ENCODE measurements at regions not wholly inside any gene's neighbourhood (a gene's known extent, or its start where the extent isn't known, plus 50 kb on each side); places are given as distances from the start of the nearest gene placed in this dataset.
A peak's percentile ranks its signal among the peaks of the same experiment; 100 is the strongest.

DNA sequence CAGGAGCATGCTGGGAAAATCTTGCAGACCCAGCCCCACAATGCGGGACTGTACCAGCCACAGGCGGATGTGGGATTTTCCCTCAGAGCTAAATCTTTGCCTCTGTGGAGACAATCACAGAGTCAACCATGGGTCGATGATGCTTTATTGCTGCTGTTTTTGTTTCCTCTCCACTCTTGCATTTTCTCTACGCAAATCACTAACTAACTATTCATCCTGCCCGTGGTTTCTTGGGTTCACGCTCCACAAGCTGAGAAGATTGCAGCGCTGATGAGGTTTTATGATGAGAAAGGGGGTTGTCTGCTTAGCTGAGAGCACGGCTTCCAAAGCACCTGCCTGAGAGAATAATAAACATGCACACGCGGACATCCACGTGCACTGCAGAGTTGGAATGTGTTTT is 500.2 kb upstream of the ADAMTS16 start:
- no peaks in the 10 kb centered on the region for H3K4me1 ChIP-seq
- no peaks in the 10 kb centered on the region for H3K27me3 ChIP-seq
- no peak overlapping the region for H3K4me3 ChIP-seq
- DNase-seq (ENCODE audit: extremely low spot score), result peak; percentile 53
- 47% methylated on average over 11 of the region's 11 CpGs for WGBS
- TF ChIP-seq, protein P1, sequence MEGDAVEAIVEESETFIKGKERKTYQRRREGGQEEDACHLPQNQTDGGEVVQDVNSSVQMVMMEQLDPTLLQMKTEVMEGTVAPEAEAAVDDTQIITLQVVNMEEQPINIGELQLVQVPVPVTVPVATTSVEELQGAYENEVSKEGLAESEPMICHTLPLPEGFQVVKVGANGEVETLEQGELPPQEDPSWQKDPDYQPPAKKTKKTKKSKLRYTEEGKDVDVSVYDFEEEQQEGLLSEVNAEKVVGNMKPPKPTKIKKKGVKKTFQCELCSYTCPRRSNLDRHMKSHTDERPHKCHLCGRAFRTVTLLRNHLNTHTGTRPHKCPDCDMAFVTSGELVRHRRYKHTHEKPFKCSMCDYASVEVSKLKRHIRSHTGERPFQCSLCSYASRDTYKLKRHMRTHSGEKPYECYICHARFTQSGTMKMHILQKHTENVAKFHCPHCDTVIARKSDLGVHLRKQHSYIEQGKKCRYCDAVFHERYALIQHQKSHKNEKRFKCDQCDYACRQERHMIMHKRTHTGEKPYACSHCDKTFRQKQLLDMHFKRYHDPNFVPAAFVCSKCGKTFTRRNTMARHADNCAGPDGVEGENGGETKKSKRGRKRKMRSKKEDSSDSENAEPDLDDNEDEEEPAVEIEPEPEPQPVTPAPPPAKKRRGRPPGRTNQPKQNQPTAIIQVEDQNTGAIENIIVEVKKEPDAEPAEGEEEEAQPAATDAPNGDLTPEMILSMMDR (IDR thresholded peaks at IDR 0.05), result no peak
- no peak for TF ChIP-seq EP300 (IDR thresholded peaks at IDR 0.05)
- no peak for TF ChIP-seq POLR2AphosphoS5 (IDR thresholded peaks at IDR 0.05)
- no peak for TF ChIP-seq POLR2A (IDR thresholded peaks at IDR 0.05; ENCODE audit: low read depth)
- intact Hi-C loops (cut with DNase I), result no loop called here
- H3K9me3 ChIP-seq, result peaks cover 0 to 10% (median 0%) of the 10 kb centered on the region in 4 donors
- H3K36me3 ChIP-seq, result no peaks in the 10 kb centered on the region
- H3K27ac ChIP-seq (replicated peaks in 1 of 4), result no peak overlapping the region

DNA sequence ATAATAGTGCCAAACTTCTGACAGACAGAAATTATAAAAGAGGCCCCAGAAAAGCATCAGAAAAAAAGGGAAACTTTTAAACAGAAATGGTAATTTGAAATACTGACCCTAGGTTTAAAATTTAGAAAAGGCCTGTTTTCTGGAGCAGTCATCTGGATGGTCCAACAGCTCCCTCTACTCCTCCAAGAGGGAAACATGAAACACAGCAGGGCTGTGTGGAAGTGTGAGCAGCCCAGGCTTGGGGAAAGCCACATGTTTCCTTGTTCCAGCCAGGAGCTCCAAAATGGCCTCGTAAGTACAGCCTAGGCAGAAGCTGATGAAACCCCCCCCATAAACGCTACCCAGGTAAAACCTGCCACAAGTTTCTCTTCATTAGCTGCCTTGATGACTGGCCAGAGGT is 499.3 kb upstream of the ADAMTS16 start:
- DNase-seq (ENCODE audit: extremely low spot score), result peak; percentile 21
- intact Hi-C loops (cut with DNase I), result no loop called here
- no peak for TF ChIP-seq POLR2AphosphoS5 (IDR thresholded peaks at IDR 0.05)
- TF ChIP-seq POLR2A (IDR thresholded peaks at IDR 0.05; ENCODE audit: low read depth), result no peak
- TF ChIP-seq, protein P1 (IDR thresholded peaks at IDR 0.05), result no peak
- TF ChIP-seq EP300 (IDR thresholded peaks at IDR 0.05), result no peak
- Histone ChIP-seq H3K4me1 (no peaks in the 10 kb centered on the region), H3K27ac (replicated peaks in 1 of 4) (no peak overlapping the region), H3K4me3 (no peak overlapping the region), H3K27me3 (no peaks in the 10 kb centered on the region), H3K36me3 (no peaks in the 10 kb centered on the region), H3K9me3 (peaks cover 0 to 10% (median 0%) of the 10 kb centered on the region in 4 donors)
- WGBS, result 47% methylated on average over 2 of the region's 2 CpGs

DNA sequence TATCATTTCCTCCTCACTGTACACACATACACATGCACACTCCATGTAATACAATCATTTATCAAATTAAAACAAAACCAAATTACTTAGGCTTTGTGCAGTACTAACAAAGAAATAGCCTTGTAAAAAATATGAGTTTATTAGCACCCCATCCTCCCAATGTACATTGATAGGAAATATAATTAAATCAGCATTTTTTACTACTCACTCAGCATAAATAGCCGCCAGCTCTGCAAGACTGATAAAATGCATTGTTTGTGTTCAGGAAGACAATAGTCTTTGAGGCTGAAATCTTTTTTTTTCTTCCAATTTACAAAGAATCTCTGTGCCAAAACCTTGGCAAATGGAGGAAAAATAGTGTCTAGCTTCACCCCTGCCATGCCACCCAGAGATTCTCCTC is 497.6 kb upstream of the ADAMTS16 start:
- 75% methylated on average over 1 of the region's 1 CpG for WGBS
- TF ChIP-seq EP300 (IDR thresholded peaks at IDR 0.05), result no peak
- TF ChIP-seq POLR2A (IDR thresholded peaks at IDR 0.05; ENCODE audit: low read depth), result no peak
- TF ChIP-seq, protein P1 (IDR thresholded peaks at IDR 0.05), result no peak
- TF ChIP-seq POLR2AphosphoS5 (IDR thresholded peaks at IDR 0.05), result no peak

DNA sequence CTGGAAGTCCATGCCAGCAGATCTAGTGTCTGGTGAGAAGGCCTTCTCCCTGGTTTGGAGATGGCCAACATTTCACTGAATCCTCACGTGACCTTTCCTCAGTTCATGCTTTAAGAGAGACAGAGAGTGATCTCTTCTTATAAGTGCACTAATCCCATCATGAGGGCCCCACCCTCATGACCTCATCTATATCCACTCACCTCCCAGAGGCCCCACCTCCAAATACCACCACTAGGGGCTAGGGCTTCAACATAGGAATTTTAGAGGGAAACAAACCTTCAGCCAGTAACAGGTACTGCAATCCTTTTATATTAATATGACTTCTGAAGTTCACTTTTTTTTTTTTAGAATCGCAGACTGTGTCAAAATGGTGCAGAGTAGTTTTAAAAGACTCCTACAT is 496.9 kb upstream of the ADAMTS16 start:
- Histone ChIP-seq H3K4me1 (no peaks in the 10 kb centered on the region), H3K36me3 (no peaks in the 10 kb centered on the region), H3K27me3 (no peaks in the 10 kb centered on the region), H3K4me3 (no peak overlapping the region), H3K27ac (replicated peaks in 1 of 4) (no peak overlapping the region), H3K9me3 (peaks cover 0 to 10% (median 0%) of the 10 kb centered on the region in 4 donors)
- 92% methylated on average over 2 of the region's 2 CpGs for WGBS
- intact Hi-C loops (cut with DNase I), result no loop called here
- peak; percentile 80 for DNase-seq (ENCODE audit: extremely low spot score)
- TF ChIP-seq EP300 (IDR thresholded peaks at IDR 0.05) (no peak), POLR2A (IDR thresholded peaks at IDR 0.05; ENCODE audit: low read depth) (no peak), POLR2AphosphoS5 (IDR thresholded peaks at IDR 0.05) (no peak)
- TF ChIP-seq, protein P1 (IDR thresholded peaks at IDR 0.05), result no peak

More for the DNA sequence above, 497.6 kb upstream of the ADAMTS16 start:
- Histone ChIP-seq H3K27ac (replicated peaks in 1 of 4) (no peak overlapping the region), H3K36me3 (no peaks in the 10 kb centered on the region), H3K9me3 (peaks cover 0 to 10% (median 0%) of the 10 kb centered on the region in 4 donors), H3K4me3 (no peak overlapping the region), H3K4me1 (no peaks in the 10 kb centered on the region), H3K27me3 (no peaks in the 10 kb centered on the region)
- DNase-seq (ENCODE audit: extremely low spot score), result no peak
- intact Hi-C loops (cut with DNase I), result no loop called here

DNA sequence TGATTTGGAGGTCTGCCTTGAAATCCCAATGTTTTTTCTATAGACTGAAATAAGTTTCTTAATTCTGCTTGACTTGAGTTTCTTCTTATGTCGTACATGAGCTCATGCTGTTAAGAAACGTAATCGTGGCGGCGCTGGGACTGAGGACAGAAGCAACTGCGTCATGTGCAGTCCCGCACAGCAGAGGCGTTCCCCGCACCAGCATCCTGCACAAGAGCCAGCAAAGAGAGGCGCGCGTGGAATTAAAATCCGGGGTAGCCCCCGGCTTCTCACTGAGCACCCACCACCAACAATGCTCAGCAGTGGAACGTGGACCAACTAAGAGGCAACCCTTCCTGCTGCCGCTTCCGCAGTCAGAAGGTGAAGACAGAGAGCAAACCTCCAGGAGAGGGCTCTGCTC is 496.2 kb upstream of the ADAMTS16 start:
- intact Hi-C loops (cut with DNase I), result no loop called here
- H3K27ac ChIP-seq (replicated peaks in 1 of 4), result no peak overlapping the region
- peaks cover 0 to 10% (median 0%) of the 10 kb centered on the region in 4 donors for H3K9me3 ChIP-seq
- TF ChIP-seq EP300 (IDR thresholded peaks at IDR 0.05), result no peak
- peak; percentile 78 for DNase-seq (ENCODE audit: extremely low spot score)
- no peaks in the 10 kb centered on the region for H3K4me1 ChIP-seq
- no peak overlapping the region for H3K4me3 ChIP-seq
- no peaks in the 10 kb centered on the region for H3K36me3 ChIP-seq
- no peaks in the 10 kb centered on the region for H3K27me3 ChIP-seq
- 96% methylated on average over 17 of the region's 17 CpGs for WGBS
